SU-DHL-6 (cell line): ENCODE measurements at regions not wholly inside any gene's neighbourhood (a gene's known extent, or its start where the extent isn't known, plus 50 kb on each side); places are given as distances from the start of the nearest gene placed in this dataset.

Experiments used
- EZH2phosphoT487 ChIP-seq: fragments of 200-600 bp; sonication (generic), shearing (Covaris generic); conservative IDR thresholded peaks from 2 replicates; pipeline ENCODE4 v1.6.1; 2018; ENCODE audit warnings: mild to moderate bottlenecking, antibody characterized with exemption, low read length, moderate library complexity, mixed read lengths
- TF ChIP-seq, protein P1 (sequence below): fragments of 200-600 bp; sonication (generic); IDR thresholded peaks from one replicate; pipeline ENCODE4 v1.5.1; 2017; ENCODE audit warnings: antibody characterized with exemption, mild to moderate bottlenecking, low read length, moderate library complexity; ENCODE audit not compliant: insufficient read depth, poor library complexity, severe bottlenecking

DNA sequence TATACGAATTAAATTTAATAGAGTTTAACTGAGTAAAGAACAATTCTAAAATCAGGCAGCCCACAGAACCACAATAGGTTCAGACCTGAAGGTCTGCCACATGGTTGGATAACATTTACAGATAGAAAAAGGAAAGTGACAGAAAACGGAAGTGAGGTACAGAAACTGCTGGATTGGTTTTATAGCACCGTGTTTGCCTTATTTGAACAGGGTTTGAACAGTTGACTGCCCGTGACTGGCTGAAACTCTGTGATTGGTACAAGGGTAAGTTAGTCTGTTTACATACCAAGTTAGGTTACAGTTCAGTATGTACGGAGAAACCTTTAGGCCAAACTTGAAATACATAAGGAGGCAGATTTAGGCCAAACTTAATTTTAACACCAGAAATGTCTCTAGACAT lies 64.1 kb upstream of the ATXN3L start:
- TF ChIP-seq, protein P1, sequence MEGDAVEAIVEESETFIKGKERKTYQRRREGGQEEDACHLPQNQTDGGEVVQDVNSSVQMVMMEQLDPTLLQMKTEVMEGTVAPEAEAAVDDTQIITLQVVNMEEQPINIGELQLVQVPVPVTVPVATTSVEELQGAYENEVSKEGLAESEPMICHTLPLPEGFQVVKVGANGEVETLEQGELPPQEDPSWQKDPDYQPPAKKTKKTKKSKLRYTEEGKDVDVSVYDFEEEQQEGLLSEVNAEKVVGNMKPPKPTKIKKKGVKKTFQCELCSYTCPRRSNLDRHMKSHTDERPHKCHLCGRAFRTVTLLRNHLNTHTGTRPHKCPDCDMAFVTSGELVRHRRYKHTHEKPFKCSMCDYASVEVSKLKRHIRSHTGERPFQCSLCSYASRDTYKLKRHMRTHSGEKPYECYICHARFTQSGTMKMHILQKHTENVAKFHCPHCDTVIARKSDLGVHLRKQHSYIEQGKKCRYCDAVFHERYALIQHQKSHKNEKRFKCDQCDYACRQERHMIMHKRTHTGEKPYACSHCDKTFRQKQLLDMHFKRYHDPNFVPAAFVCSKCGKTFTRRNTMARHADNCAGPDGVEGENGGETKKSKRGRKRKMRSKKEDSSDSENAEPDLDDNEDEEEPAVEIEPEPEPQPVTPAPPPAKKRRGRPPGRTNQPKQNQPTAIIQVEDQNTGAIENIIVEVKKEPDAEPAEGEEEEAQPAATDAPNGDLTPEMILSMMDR = no peak
- TF ChIP-seq EZH2phosphoT487 = no peak
